ENCODE measurements at regions not wholly inside any gene's neighbourhood (a gene's known extent, or its start where the extent isn't known, plus 50 kb on each side); places are given as distances from the start of the nearest gene placed in this dataset.

DNA sequence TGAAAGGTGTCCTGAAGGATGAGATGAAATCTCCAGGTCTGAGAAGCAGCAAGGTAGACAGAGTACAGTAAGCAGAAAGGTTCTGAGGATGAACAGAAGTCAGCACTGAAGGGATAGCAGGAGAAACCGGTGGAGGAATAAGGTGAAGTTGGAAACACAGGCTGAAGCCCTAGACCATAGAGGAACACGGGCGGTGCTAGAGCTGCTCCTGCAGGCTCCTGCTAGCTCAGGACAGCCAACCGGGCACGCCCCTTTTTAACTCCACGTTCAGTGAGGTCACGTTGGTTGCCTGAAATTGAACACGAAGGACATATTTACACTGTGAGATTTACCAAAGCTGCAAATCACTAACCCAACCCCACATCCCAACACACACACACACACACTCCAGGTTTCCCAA lies 1886.4 kb upstream of the AGA start:
- TF ChIP-seq, protein P1, sequence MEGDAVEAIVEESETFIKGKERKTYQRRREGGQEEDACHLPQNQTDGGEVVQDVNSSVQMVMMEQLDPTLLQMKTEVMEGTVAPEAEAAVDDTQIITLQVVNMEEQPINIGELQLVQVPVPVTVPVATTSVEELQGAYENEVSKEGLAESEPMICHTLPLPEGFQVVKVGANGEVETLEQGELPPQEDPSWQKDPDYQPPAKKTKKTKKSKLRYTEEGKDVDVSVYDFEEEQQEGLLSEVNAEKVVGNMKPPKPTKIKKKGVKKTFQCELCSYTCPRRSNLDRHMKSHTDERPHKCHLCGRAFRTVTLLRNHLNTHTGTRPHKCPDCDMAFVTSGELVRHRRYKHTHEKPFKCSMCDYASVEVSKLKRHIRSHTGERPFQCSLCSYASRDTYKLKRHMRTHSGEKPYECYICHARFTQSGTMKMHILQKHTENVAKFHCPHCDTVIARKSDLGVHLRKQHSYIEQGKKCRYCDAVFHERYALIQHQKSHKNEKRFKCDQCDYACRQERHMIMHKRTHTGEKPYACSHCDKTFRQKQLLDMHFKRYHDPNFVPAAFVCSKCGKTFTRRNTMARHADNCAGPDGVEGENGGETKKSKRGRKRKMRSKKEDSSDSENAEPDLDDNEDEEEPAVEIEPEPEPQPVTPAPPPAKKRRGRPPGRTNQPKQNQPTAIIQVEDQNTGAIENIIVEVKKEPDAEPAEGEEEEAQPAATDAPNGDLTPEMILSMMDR (IDR thresholded peaks at IDR 0.05; ENCODE audit: borderline replicate concordance, extremely low read depth, low read length, poor library complexity, severe bottlenecking) = no peak
- TF ChIP-seq EZH2 (IDR thresholded peaks at IDR 0.05; ENCODE audit: borderline replicate concordance, low read depth, low read length, severe bottlenecking) = no peak
